PC-9 (cell line): ENCODE measurements at regions not wholly inside any gene's neighbourhood (a gene's known extent, or its start where the extent isn't known, plus 50 kb on each side); places are given as distances from the start of the nearest gene placed in this dataset.

ENCODE experiments used
- EZH2 ChIP-seq: fragments of 200-600 bp; sonication (generic); IDR thresholded peaks from 2 replicates; pipeline ENCODE4 v1.8.0; 2017; ENCODE audit warnings: antibody characterized with exemption, low read depth
- TF ChIP-seq, protein P1 (sequence below): fragments of 200-600 bp; sonication (generic); conservative IDR thresholded peaks from 2 replicates; pipeline ENCODE4 v1.6.1; 2017; ENCODE audit warnings: mixed run types, antibody characterized with exemption, mild to moderate bottlenecking, moderate library complexity

DNA sequence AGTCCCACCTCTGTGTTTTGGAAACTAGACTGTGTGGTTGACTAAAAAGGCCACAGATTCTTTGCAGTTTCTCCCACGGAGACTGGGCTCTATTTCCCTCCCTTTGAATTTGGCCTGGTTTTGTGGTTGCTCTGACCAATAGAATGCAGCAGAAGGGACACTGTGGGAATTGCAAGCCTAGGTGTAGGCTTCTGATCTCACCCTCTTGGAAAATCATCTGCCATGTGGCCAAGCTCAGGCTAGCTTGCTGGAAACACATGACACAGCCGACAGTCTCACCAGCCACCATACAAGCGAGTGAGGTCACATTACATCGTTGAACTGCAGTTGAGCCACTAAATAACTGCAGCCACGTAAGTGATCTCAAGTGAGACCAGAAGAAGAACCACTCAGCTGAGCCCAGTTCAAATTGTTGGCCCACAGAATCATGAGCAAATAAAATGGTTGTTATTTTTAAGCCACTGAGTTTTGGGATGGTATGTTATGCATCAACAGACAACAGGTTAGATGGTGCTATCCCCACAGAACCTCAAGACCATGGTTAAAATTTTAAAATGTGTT lies 319.1 kb upstream of the MEX3C start:
- no peak for TF ChIP-seq EZH2
- TF ChIP-seq, protein P1, sequence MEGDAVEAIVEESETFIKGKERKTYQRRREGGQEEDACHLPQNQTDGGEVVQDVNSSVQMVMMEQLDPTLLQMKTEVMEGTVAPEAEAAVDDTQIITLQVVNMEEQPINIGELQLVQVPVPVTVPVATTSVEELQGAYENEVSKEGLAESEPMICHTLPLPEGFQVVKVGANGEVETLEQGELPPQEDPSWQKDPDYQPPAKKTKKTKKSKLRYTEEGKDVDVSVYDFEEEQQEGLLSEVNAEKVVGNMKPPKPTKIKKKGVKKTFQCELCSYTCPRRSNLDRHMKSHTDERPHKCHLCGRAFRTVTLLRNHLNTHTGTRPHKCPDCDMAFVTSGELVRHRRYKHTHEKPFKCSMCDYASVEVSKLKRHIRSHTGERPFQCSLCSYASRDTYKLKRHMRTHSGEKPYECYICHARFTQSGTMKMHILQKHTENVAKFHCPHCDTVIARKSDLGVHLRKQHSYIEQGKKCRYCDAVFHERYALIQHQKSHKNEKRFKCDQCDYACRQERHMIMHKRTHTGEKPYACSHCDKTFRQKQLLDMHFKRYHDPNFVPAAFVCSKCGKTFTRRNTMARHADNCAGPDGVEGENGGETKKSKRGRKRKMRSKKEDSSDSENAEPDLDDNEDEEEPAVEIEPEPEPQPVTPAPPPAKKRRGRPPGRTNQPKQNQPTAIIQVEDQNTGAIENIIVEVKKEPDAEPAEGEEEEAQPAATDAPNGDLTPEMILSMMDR: no peak
